ENCODE measurements at regions not wholly inside any gene's neighbourhood (a gene's known extent, or its start where the extent isn't known, plus 50 kb on each side); places are given as distances from the start of the nearest gene placed in this dataset.

- TF ChIP-seq CTCF (IDR thresholded peaks at IDR 0.05; ENCODE audit: insufficient read depth, low read length, poor library complexity, severe bottlenecking), result no peak
- TF ChIP-seq EZH2phosphoT487 (conservative IDR thresholded peaks at IDR 0.05; ENCODE audit: low read length), result no peak
Observed at GRCh38 chr16:8310323-8310722, 280.0 kb downstream of the TMEM114 start.
